Breast epithelium (tissue), 4 donors: ENCODE measurements at regions not wholly inside any gene's neighbourhood (a gene's known extent, or its start where the extent isn't known, plus 50 kb on each side); places are given as distances from the start of the nearest gene placed in this dataset.
"Not testable (repeated sequence)": the region's sequence is repeated elsewhere in the genome, so short reads cannot be mapped to it uniquely, and the experiment has no call there.

ENCODE experiments used
- DNase-seq, 2 donors: peaks; one replicate each; pipeline ENCODE4 v3.0.0-alpha.2; 2019; ENCODE audit warnings: low spot score in 2 of 2
- H3K27ac ChIP-seq, 2 donors: fragments of 200-600 bp; sonication (generic) in 1 of 2; one replicate each; pipeline ENCODE4 v1.5.1; 2016 to 2019; ENCODE audit warnings: mild to moderate bottlenecking in 1 of 2
- H3K27me3 ChIP-seq, 2 donors: fragments of 200-600 bp; sonication (generic) in 1 of 2; one replicate each; pipeline versions ENCODE4 v1.5.1 to v1.6.0; 2017 to 2019; ENCODE audit warnings: control low read depth in 1 of 2, mild to moderate bottlenecking in 1 of 2
- H3K36me3 ChIP-seq: fragments of 200-600 bp; one replicate; pipeline ENCODE4 v1.5.1; 2019
- H3K4me1 ChIP-seq, 2 donors: fragments of 200-600 bp; sonication (generic); one replicate each; pipeline ENCODE4 v1.5.1; 2016 to 2019; ENCODE audit warnings: control low read depth in 1 of 2
- H3K4me3 ChIP-seq, 3 donors: fragments of 200-600 bp; sonication (generic); 1 replicate in 2 of 3; 2 replicates in 1 of 3; pipeline ENCODE4 v1.5.1; 2016 to 2019; ENCODE audit warnings: mild to moderate bottlenecking in 3 of 3, moderate library complexity in 2 of 3
- H3K9me3 ChIP-seq, 2 donors: fragments of 200-600 bp; sonication (generic) in 1 of 2; one replicate each; pipeline ENCODE4 v1.5.1; 2016 to 2019; ENCODE audit warnings: control low read depth in 1 of 2
- POLR2A ChIP-seq: fragments of 450-650 bp; IDR thresholded peaks from one replicate; pipeline ENCODE4 v1.6.1; 2016; ENCODE audit warnings: antibody characterized with exemption, mild to moderate bottlenecking, moderate library complexity
- POLR2AphosphoS5 ChIP-seq, 3 donors: sonication (generic); formaldehyde crosslinking; IDR thresholded peaks; one replicate each; pipeline ENCODE4 v1.6.1; 2017; ENCODE audit warnings: antibody characterized with exemption in 3 of 3
- intact Hi-C: fragments of 100-400 bp; cut with DNase I; formaldehyde crosslinking; loops from one replicate; pipeline ENCODE4 v1.15.1; 2023; ENCODE audit warnings: low total_unique reads
- TF ChIP-seq, protein P1 (sequence below), 3 donors: fragments of 450-650 bp; IDR thresholded peaks; one replicate each; pipeline ENCODE4 v1.5.1; 2016 to 2017; ENCODE audit warnings: antibody characterized with exemption in 3 of 3, mild to moderate bottlenecking in 3 of 3, moderate library complexity in 3 of 3

DNA sequence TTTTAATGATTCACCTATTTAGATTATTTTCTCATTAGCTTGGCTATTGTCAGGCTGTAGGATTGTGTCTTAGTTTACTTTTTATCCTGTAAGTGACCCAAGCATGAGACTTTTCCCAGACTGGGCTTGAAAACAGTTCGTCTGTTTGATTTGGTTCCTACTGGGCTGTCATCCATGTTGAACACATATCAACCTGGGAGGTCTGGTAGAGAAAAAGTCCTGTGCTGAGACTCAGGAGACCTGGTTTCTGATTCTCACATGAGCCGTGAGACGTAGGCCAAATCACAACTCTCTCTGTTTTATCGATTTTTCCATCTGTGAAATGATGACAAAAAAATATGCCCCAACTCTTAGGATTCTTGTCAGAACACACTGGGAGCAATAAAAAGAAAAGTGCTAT, 98.8 kb upstream of the GALNT15 start:
- no peaks in the 10 kb centered on the region for H3K4me1 ChIP-seq
- H3K27ac ChIP-seq = no peak overlapping the region
- H3K9me3 ChIP-seq = no peaks in the 10 kb centered on the region
- TF ChIP-seq POLR2A (no peak), POLR2AphosphoS5 (IDR thresholded peaks at IDR 0.05) (no peak)
- TF ChIP-seq, protein P1, sequence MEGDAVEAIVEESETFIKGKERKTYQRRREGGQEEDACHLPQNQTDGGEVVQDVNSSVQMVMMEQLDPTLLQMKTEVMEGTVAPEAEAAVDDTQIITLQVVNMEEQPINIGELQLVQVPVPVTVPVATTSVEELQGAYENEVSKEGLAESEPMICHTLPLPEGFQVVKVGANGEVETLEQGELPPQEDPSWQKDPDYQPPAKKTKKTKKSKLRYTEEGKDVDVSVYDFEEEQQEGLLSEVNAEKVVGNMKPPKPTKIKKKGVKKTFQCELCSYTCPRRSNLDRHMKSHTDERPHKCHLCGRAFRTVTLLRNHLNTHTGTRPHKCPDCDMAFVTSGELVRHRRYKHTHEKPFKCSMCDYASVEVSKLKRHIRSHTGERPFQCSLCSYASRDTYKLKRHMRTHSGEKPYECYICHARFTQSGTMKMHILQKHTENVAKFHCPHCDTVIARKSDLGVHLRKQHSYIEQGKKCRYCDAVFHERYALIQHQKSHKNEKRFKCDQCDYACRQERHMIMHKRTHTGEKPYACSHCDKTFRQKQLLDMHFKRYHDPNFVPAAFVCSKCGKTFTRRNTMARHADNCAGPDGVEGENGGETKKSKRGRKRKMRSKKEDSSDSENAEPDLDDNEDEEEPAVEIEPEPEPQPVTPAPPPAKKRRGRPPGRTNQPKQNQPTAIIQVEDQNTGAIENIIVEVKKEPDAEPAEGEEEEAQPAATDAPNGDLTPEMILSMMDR (IDR thresholded peaks at IDR 0.05) = no peak
- no peak overlapping the region for H3K4me3 ChIP-seq
- DNase-seq = no peak
- no peaks in the 10 kb centered on the region for H3K36me3 ChIP-seq
- intact Hi-C loops = no loop called here
- H3K27me3 ChIP-seq = no peaks in the 10 kb centered on the region

DNA sequence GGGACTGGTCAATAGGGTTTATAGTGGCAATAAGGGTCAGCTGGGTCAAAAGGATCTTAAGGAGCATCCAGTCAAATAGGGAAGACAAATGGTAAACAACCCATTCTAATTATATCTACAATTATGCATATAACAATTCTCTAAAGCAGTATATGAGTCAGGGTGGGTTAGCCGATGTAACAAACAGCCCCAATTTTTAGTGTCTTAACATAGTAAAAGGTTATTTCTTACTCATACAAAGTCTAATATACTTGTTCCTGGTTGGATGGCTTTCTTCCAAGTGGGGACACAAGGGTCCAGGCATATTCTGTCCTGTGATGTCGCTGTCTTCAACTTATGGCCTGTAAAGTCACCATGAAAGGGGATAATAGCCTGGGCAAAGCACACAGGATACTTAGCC, 97.9 kb upstream of the GALNT15 start:
- Histone ChIP-seq H3K27ac (no peak overlapping the region), H3K4me3 (no peak overlapping the region), H3K36me3 (no peaks in the 10 kb centered on the region), H3K27me3 (no peaks in the 10 kb centered on the region), H3K9me3 (peaks cover 3 to 4% of the 10 kb centered on the region in 2 donors), H3K4me1 (no peaks in the 10 kb centered on the region)
- intact Hi-C loops = no loop called here
- TF ChIP-seq, protein P1 (IDR thresholded peaks at IDR 0.05) = no peak
- no peak for TF ChIP-seq POLR2AphosphoS5 (IDR thresholded peaks at IDR 0.05)
- no peak for TF ChIP-seq POLR2A
- DNase-seq = no peak

DNA sequence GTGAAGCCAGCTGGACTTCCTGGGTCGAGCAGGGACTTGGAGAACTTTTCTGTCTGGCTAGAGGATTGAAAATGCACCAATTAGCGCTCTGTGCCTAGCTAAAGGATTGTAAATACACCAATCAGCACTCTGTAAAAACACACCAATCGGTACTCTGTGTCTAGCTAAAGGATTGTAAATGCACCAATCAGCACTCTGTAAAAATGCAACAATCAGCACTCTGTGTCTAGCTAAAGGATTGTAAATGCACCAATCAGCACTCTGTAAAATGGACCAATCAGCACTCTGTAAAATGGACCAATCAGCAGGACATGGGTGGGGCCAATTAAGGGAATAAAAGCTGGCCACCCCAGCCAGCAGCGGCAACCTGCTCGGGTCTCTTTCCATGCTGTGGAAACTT, 97.3 kb upstream of the GALNT15 start:
- H3K27ac ChIP-seq, H3K9me3 ChIP-seq, H3K4me3 ChIP-seq, H3K27me3 ChIP-seq, H3K4me1 ChIP-seq, intact Hi-C loops, H3K36me3 ChIP-seq, DNase-seq: not testable (repeated sequence)

DNA sequence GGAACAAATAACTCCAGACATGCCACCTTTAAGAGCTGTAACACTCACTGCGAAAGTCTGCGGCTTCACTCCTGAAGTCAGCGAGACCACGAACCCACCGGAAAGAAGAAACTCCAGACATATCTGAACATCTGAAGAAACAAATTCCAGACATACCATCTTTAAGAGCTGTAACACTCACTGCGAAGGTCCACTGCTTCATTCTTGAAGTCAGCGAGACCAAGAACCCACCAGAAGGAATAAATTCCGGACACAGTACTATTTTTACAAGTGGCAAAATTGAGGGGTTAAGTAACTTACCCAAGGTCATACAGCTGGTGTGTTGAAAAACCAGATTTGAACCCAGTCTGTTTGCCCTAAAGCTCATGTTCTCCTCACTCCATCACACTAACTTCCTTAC, 96.8 kb upstream of the GALNT15 start:
- DNase-seq, intact Hi-C loops, H3K9me3 ChIP-seq: not testable (repeated sequence)

DNA sequence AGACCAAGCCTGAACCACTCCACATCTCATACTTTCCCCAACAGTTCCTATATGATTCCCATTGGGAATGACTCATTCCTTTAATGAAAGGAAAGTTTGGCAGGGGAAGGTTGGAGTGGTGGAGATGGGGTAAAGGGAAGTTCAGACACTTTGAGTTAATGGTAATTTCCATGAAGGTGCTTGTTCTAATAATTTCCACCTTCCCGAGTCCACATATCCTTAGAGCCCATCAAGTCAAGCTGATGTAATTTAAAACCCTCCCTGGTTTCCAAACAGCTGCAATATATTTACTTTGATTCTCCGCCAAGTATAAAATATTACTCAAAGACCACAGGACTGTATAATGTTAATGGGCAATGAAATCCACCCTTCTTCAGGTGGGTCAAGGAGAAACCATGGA, 95.0 kb upstream of the GALNT15 start:
- Histone ChIP-seq H3K27ac (no peak overlapping the region), H3K9me3 (peaks cover 8 to 10% of the 10 kb centered on the region in 2 donors), H3K36me3 (no peaks in the 10 kb centered on the region), H3K4me3 (no peak overlapping the region), H3K4me1 (no peaks in the 10 kb centered on the region), H3K27me3 (no peaks in the 10 kb centered on the region)
- DNase-seq = no peak
- TF ChIP-seq, protein P1 (IDR thresholded peaks at IDR 0.05) = no peak
- TF ChIP-seq POLR2AphosphoS5 (IDR thresholded peaks at IDR 0.05) = no peak
- no peak for TF ChIP-seq POLR2A
- intact Hi-C loops = no loop called here

More for the DNA sequence above, 96.8 kb upstream of the GALNT15 start:
- H3K27me3 ChIP-seq, H3K27ac ChIP-seq, H3K4me1 ChIP-seq, H3K4me3 ChIP-seq, H3K36me3 ChIP-seq: not testable (repeated sequence)

DNA sequence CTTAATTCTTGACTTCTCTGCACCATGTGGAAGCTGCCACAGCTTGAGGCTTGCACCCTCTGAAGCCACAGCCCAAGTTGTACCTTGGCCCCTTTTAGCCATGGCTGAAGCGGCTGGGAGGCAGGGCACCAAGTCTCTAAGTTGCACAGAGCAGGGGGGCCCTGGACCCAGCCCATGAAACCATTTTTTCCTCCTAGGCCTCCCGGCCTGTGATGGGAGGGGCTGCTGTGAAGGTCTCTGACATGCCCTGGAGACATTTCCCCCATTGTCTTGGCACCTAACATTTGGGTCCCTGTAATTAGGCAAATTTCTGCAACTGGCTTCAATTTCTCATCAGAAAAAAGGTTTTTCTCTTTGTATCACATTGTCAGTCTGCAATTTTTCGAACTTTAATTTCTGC, 92.8 kb upstream of the GALNT15 start:
- Histone ChIP-seq H3K4me3 (no peak overlapping the region), H3K4me1 (peaks cover 3 to 5% of the 10 kb centered on the region in 2 donors), H3K27ac (no peak overlapping the region), H3K27me3 (no peaks in the 10 kb centered on the region), H3K36me3 (no peaks in the 10 kb centered on the region), H3K9me3 (peaks cover 8 to 10% of the 10 kb centered on the region in 2 donors)
- TF ChIP-seq POLR2AphosphoS5 (IDR thresholded peaks at IDR 0.05) (no peak), POLR2A (no peak)
- TF ChIP-seq, protein P1 (IDR thresholded peaks at IDR 0.05) = no peak
- no peak for DNase-seq
- intact Hi-C loops = no loop called here
